Uterus (tissue), 3 donors: ENCODE measurements at regions not wholly inside any gene's neighbourhood (a gene's known extent, or its start where the extent isn't known, plus 50 kb on each side); places are given as distances from the start of the nearest gene placed in this dataset.
"Not testable (repeated sequence)": the region's sequence is repeated elsewhere in the genome, so short reads cannot be mapped to it uniquely, and the experiment has no call there.

Experiments
- DNase-seq, 2 donors: peaks; one replicate each; pipeline ENCODE4 v3.0.0-alpha.2; 2019 to 2020
- H3K27ac ChIP-seq, 2 donors: fragments of 200-600 bp; sonication (generic); 1 replicate in 1 of 2; 2 replicates in 1 of 2; pipeline ENCODE4 v1.5.1; 2016 to 2018
- H3K27me3 ChIP-seq, 2 donors: fragments of 200-600 bp; sonication (generic); one replicate each; pipeline ENCODE4 v1.5.1; 2018 to 2019; ENCODE audit warnings: control low read depth in 1 of 2
- H3K36me3 ChIP-seq, 2 donors: fragments of 200-600 bp; sonication (generic); one replicate each; pipeline ENCODE4 v1.5.1; 2019; ENCODE audit warnings: control low read depth in 1 of 2
- H3K4me1 ChIP-seq, 2 donors: fragments of 200-600 bp; sonication (generic); one replicate each; pipeline ENCODE4 v1.5.1; 2018 to 2019; ENCODE audit warnings: control low read depth in 1 of 2
- H3K4me3 ChIP-seq, 2 donors: fragments of 200-600 bp; sonication (generic); 1 replicate in 1 of 2; 2 replicates in 1 of 2; pipeline ENCODE4 v1.5.1; 2018 to 2019; ENCODE audit warnings: mild to moderate bottlenecking in 1 of 2
- H3K9me3 ChIP-seq, 2 donors: fragments of 200-600 bp; sonication (generic); one replicate each; pipeline ENCODE4 v1.5.1; 2019; ENCODE audit warnings: control low read depth in 1 of 2
- CTCF ChIP-seq, 4 experiments: fragments of 200-600 bp in 2 of 4; fragments of 450-650 bp in 2 of 4; sonication (generic) in 2 of 4; IDR thresholded peaks; one replicate each; pipeline ENCODE4 v1.5.1; 2016 to 2019; ENCODE audit warnings: antibody characterized with exemption in 4 of 4, mild to moderate bottlenecking in 2 of 4, moderate library complexity in 1 of 4
- POLR2A ChIP-seq, 2 donors: fragments of 450-650 bp; IDR thresholded peaks; one replicate each; pipeline ENCODE4 v1.6.1; 2016; ENCODE audit warnings: antibody characterized with exemption in 2 of 2, mild to moderate bottlenecking in 1 of 2, moderate library complexity in 1 of 2
- intact Hi-C: fragments of 100-400 bp; cut with DNase I; formaldehyde crosslinking; loops from one replicate; pipeline ENCODE4 v1.15.1; 2023; ENCODE audit warnings: low total_unique reads
- donor health status: DM: yes; HTN: yes; CAD: no.

- DNase-seq, result no peak
- H3K27ac ChIP-seq, result peak overlapping the region in 1 of 2 donors; percentile 58
- no peaks in the 10 kb centered on the region for H3K4me1 ChIP-seq
- H3K4me3 ChIP-seq, result no peak overlapping the region
- H3K27me3 ChIP-seq, result no peaks in the 10 kb centered on the region
- no peaks in the 10 kb centered on the region for H3K36me3 ChIP-seq
- TF ChIP-seq CTCF (IDR thresholded peaks at IDR 0.05) (no peak), POLR2A (IDR thresholded peaks at IDR 0.05) (no peak)
- no peaks in the 10 kb centered on the region for H3K9me3 ChIP-seq
- intact Hi-C loops, result no loop called here
Observed at GRCh38 chr14:58746701-58747100, 108.9 kb downstream of the DACT1 start.

- DNase-seq, result peak; percentile 52 to 54
- no peak overlapping the region for H3K4me3 ChIP-seq
- TF ChIP-seq CTCF (IDR thresholded peaks at IDR 0.05), result no peak
- TF ChIP-seq POLR2A (IDR thresholded peaks at IDR 0.05), result no peak
- H3K27ac ChIP-seq, result peak overlapping the region in 1 of 2 donors; percentile 58
- H3K27me3 ChIP-seq, result no peaks in the 10 kb centered on the region
- no peaks in the 10 kb centered on the region for H3K9me3 ChIP-seq
- no peaks in the 10 kb centered on the region for H3K4me1 ChIP-seq
- intact Hi-C loops, result no loop called here
- H3K36me3 ChIP-seq, result no peaks in the 10 kb centered on the region
Observed at GRCh38 chr14:58747181-58747580, 109.4 kb downstream of the DACT1 start.

- H3K9me3 ChIP-seq, DNase-seq, H3K4me1 ChIP-seq, H3K27me3 ChIP-seq, H3K4me3 ChIP-seq, H3K36me3 ChIP-seq, intact Hi-C loops, H3K27ac ChIP-seq: not testable (repeated sequence)
Observed at GRCh38 chr14:58748251-58748650, 110.5 kb downstream of the DACT1 start.

GRCh38 chr14:58749066-58749669 is 111.4 kb downstream of the DACT1 start:
- no peak overlapping the region for H3K4me3 ChIP-seq
- H3K4me1 ChIP-seq, result no peaks in the 10 kb centered on the region
- no peak for TF ChIP-seq CTCF (IDR thresholded peaks at IDR 0.05)
- no peak for TF ChIP-seq POLR2A (IDR thresholded peaks at IDR 0.05)
- intact Hi-C loops, result no loop called here
- no peak for DNase-seq
- no peaks in the 10 kb centered on the region for H3K9me3 ChIP-seq
- H3K36me3 ChIP-seq, result no peaks in the 10 kb centered on the region
- no peaks in the 10 kb centered on the region for H3K27me3 ChIP-seq
- no peak overlapping the region for H3K27ac ChIP-seq

- intact Hi-C loops, result no loop called here
- TF ChIP-seq CTCF (IDR thresholded peaks at IDR 0.05) (no peak), POLR2A (IDR thresholded peaks at IDR 0.05) (no peak)
- no peaks in the 10 kb centered on the region for H3K4me1 ChIP-seq
Observed at GRCh38 chr14:58750321-58751269, 112.8 kb downstream of the DACT1 start.

More at GRCh38 chr14:58750321-58751269, 112.8 kb downstream of the DACT1 start:
- Histone ChIP-seq H3K36me3 (no peaks in the 10 kb centered on the region), H3K27me3 (no peaks in the 10 kb centered on the region), H3K27ac (no peak overlapping the region), H3K9me3 (no peaks in the 10 kb centered on the region), H3K4me3 (no peak overlapping the region)
- DNase-seq, result no peak
